ENCODE measurements at regions not wholly inside any gene's neighbourhood (a gene's known extent, or its start where the extent isn't known, plus 50 kb on each side); places are given as distances from the start of the nearest gene placed in this dataset.

GRCh38 chr1:38285807-38286530 lies 239.4 kb upstream of the POU3F1 start:
- no peak overlapping the region for H3K4me2 ChIP-seq
- H3K36me3 ChIP-seq = no peaks in the 10 kb centered on the region
- no peaks in the 10 kb centered on the region for H3K9me3 ChIP-seq
- H3K4me1 ChIP-seq = no peaks in the 10 kb centered on the region
- no peaks in the 10 kb centered on the region for H3K27me3 ChIP-seq
- H3K4me3 ChIP-seq = no peak overlapping the region
- no peak overlapping the region for H3K27ac ChIP-seq
- H4K20me1 ChIP-seq = no peaks in the 10 kb centered on the region
- TF ChIP-seq Cebpa-rat (IDR thresholded peaks at IDR 0.05) = no peak
- H3K9ac ChIP-seq = no peak overlapping the region

- Histone ChIP-seq H3K4me2 (no peak overlapping the region), H3K9me3 (no peaks in the 10 kb centered on the region), H3K4me3 (no peak overlapping the region), H3K9ac (no peak overlapping the region), H3K4me1 (no peaks in the 10 kb centered on the region), H4K20me1 (no peaks in the 10 kb centered on the region), H3K36me3 (no peaks in the 10 kb centered on the region), H3K27me3 (no peaks in the 10 kb centered on the region), H3K27ac (no peak overlapping the region)
- no peak for TF ChIP-seq Cebpa-rat (IDR thresholded peaks at IDR 0.05)
Measured at GRCh38 chr1:38284953-38285352, 238.4 kb upstream of the POU3F1 start.

- Histone ChIP-seq H3K4me2 (no peak overlapping the region), H4K20me1 (no peaks in the 10 kb centered on the region), H3K9ac (no peak overlapping the region), H3K36me3 (no peaks in the 10 kb centered on the region), H3K4me1 (no peaks in the 10 kb centered on the region), H3K27me3 (no peaks in the 10 kb centered on the region), H3K4me3 (no peak overlapping the region), H3K27ac (no peak overlapping the region), H3K9me3 (peaks cover 7% of the 10 kb centered on the region)
- no peak for TF ChIP-seq Cebpa-rat (IDR thresholded peaks at IDR 0.05)
Measured at GRCh38 chr1:38283696-38284470, 237.3 kb upstream of the POU3F1 start.

GRCh38 chr1:38279148-38279547 lies 232.6 kb upstream of the POU3F1 start:
- H3K4me3 ChIP-seq = no peak overlapping the region
- H3K9me3 ChIP-seq = peaks cover 24% of the 10 kb centered on the region
- TF ChIP-seq Cebpa-rat (IDR thresholded peaks at IDR 0.05) = no peak
- no peak overlapping the region for H3K27ac ChIP-seq
- no peaks in the 10 kb centered on the region for H3K36me3 ChIP-seq
- no peaks in the 10 kb centered on the region for H4K20me1 ChIP-seq
- no peaks in the 10 kb centered on the region for H3K4me1 ChIP-seq
- no peaks in the 10 kb centered on the region for H3K27me3 ChIP-seq
- no peak overlapping the region for H3K9ac ChIP-seq
- no peak overlapping the region for H3K4me2 ChIP-seq

GRCh38 chr1:38277646-38278045 lies 231.1 kb upstream of the POU3F1 start:
- H3K27me3 ChIP-seq = no peaks in the 10 kb centered on the region
- no peaks in the 10 kb centered on the region for H3K36me3 ChIP-seq
- no peak overlapping the region for H3K4me2 ChIP-seq
- H3K27ac ChIP-seq = no peak overlapping the region
- no peak for TF ChIP-seq Cebpa-rat (IDR thresholded peaks at IDR 0.05)
- no peaks in the 10 kb centered on the region for H3K4me1 ChIP-seq
- H4K20me1 ChIP-seq = no peaks in the 10 kb centered on the region
- no peak overlapping the region for H3K4me3 ChIP-seq
- no peak overlapping the region for H3K9ac ChIP-seq
- H3K9me3 ChIP-seq = peaks cover 24% of the 10 kb centered on the region

GRCh38 chr1:38275960-38276359 lies 229.4 kb upstream of the POU3F1 start:
- Histone ChIP-seq H3K4me1 (no peaks in the 10 kb centered on the region), H3K9me3 (peaks cover 24% of the 10 kb centered on the region), H3K27ac (no peak overlapping the region), H3K9ac (no peak overlapping the region), H4K20me1 (no peaks in the 10 kb centered on the region), H3K27me3 (no peaks in the 10 kb centered on the region), H3K4me2 (no peak overlapping the region), H3K36me3 (no peaks in the 10 kb centered on the region), H3K4me3 (no peak overlapping the region)
- no peak for TF ChIP-seq Cebpa-rat (IDR thresholded peaks at IDR 0.05)

- H3K4me2 ChIP-seq = no peak overlapping the region
- TF ChIP-seq Cebpa-rat (IDR thresholded peaks at IDR 0.05) = no peak
- no peak overlapping the region for H3K27ac ChIP-seq
- H3K4me1 ChIP-seq = no peaks in the 10 kb centered on the region
- H4K20me1 ChIP-seq = no peaks in the 10 kb centered on the region
- peaks cover 24% of the 10 kb centered on the region for H3K9me3 ChIP-seq
- no peak overlapping the region for H3K4me3 ChIP-seq
- no peaks in the 10 kb centered on the region for H3K27me3 ChIP-seq
- H3K9ac ChIP-seq = no peak overlapping the region
- H3K36me3 ChIP-seq = no peaks in the 10 kb centered on the region
Measured at GRCh38 chr1:38274974-38275373, 228.4 kb upstream of the POU3F1 start.

GRCh38 chr1:38273196-38273804 lies 226.7 kb upstream of the POU3F1 start:
- no peak for TF ChIP-seq Cebpa-rat (IDR thresholded peaks at IDR 0.05)
- Histone ChIP-seq H3K4me1 (no peaks in the 10 kb centered on the region), H3K27ac (no peak overlapping the region), H3K4me2 (no peak overlapping the region), H3K36me3 (no peaks in the 10 kb centered on the region), H3K9ac (no peak overlapping the region), H4K20me1 (no peaks in the 10 kb centered on the region), H3K27me3 (no peaks in the 10 kb centered on the region), H3K4me3 (no peak overlapping the region), H3K9me3 (peaks cover 13% of the 10 kb centered on the region)

GRCh38 chr1:38272515-38272914 lies 225.9 kb upstream of the POU3F1 start:
- no peak overlapping the region for H3K27ac ChIP-seq
- no peak overlapping the region for H3K9ac ChIP-seq
- H3K36me3 ChIP-seq = no peaks in the 10 kb centered on the region
- H3K4me1 ChIP-seq = no peaks in the 10 kb centered on the region
- no peak overlapping the region for H3K4me2 ChIP-seq
- TF ChIP-seq Cebpa-rat (IDR thresholded peaks at IDR 0.05) = no peak
- peaks cover 7% of the 10 kb centered on the region; the same call in 1 of the 2 replicates for H3K9me3 ChIP-seq
- no peaks in the 10 kb centered on the region for H3K27me3 ChIP-seq
- no peak overlapping the region for H3K4me3 ChIP-seq
- no peaks in the 10 kb centered on the region for H4K20me1 ChIP-seq

All from BLaER1 (cell line).